GM23338 (cell line): ENCODE measurements at regions not wholly inside any gene's neighbourhood (a gene's known extent, or its start where the extent isn't known, plus 50 kb on each side); places are given as distances from the start of the nearest gene placed in this dataset.

Source experiments
- ATAC-seq: fragments of 200-7000 bp; cut with Tn5 transposase; 3 replicates; pipeline ENCODE4 v1.9.1; 2020
- DNase-seq: peaks from one replicate; pipeline ENCODE4 v3.0.0-alpha.2; 2015; ENCODE audit warnings: low spot score
- H2AFZ ChIP-seq: fragments of 200-600 bp; sonication (generic); 2 replicates; pipeline ENCODE4 v1.8.0; 2016; ENCODE audit warnings: antibody characterized with exemption, mild to moderate bottlenecking, moderate library complexity
- H3F3A ChIP-seq: fragments of 200-600 bp; sonication (generic); replicated peaks from 2 replicates; pipeline ENCODE4 v1.8.0; 2017; ENCODE audit warnings: antibody characterized with exemption, mixed run types, low read depth
- H3K27ac ChIP-seq: fragments of 200-600 bp; sonication (generic); 2 replicates; pipeline ENCODE4 v1.6.1; 2016; ENCODE audit warnings: low read depth
- H3K27me3 ChIP-seq: fragments of 200-600 bp; sonication (generic); 2 replicates; pipeline ENCODE4 v1.8.0; 2016; ENCODE audit warnings: mild to moderate bottlenecking, mixed run types, moderate library complexity; ENCODE audit not compliant: insufficient read depth
- H3K36me3 ChIP-seq: fragments of 200-600 bp; sonication (generic); 2 replicates; pipeline ENCODE4 v1.8.0; 2016; ENCODE audit warnings: mild to moderate bottlenecking; ENCODE audit not compliant: insufficient read depth
- H3K4me1 ChIP-seq: fragments of 200-600 bp; sonication (generic); 2 replicates; pipeline ENCODE4 v1.8.0; 2016; ENCODE audit warnings: mild to moderate bottlenecking, moderate library complexity; ENCODE audit not compliant: insufficient read depth
- H3K4me2 ChIP-seq: fragments of 200-600 bp; sonication (generic); 2 replicates; pipeline ENCODE4 v1.7.1; 2017; ENCODE audit warnings: mixed run types
- H3K4me3 ChIP-seq: fragments of 200-600 bp; sonication (generic); 2 replicates; pipeline ENCODE4 v1.6.1; 2016; ENCODE audit warnings: mixed run types
- H3K79me2 ChIP-seq: fragments of 200-600 bp; sonication (generic); replicated peaks from 2 replicates; pipeline ENCODE4 v1.8.0; 2017; ENCODE audit warnings: mild to moderate bottlenecking; ENCODE audit not compliant: insufficient read depth
- H3K9me2 ChIP-seq: fragments of 200-600 bp; sonication (generic); 2 replicates; pipeline ENCODE4 v1.8.0; 2017; ENCODE audit not compliant: insufficient read depth
- H4K20me1 ChIP-seq: fragments of 200-600 bp; sonication (generic); replicated peaks from 2 replicates; pipeline ENCODE4 v1.8.0; 2017; ENCODE audit warnings: mild to moderate bottlenecking; ENCODE audit not compliant: insufficient read depth
- H3K27ac Mint-ChIP-seq: 2 replicates; pipeline ENCODE4 v1.8.0; 2020; ENCODE audit warnings: inconsistent platforms, mild to moderate bottlenecking, moderate library complexity, mixed read lengths
- H3K27me3 Mint-ChIP-seq: 3 replicates; pipeline ENCODE4 v1.8.0; 2022; ENCODE audit warnings: low read depth, mild to moderate bottlenecking, moderate library complexity, mixed read lengths, inconsistent platforms; ENCODE audit not compliant: insufficient read depth, poor library complexity
- H3K36me3 Mint-ChIP-seq: 3 replicates; pipeline ENCODE4 v1.8.0; 2021; ENCODE audit warnings: low read depth, mild to moderate bottlenecking, inconsistent platforms, moderate library complexity, mixed read lengths
- H3K4me1 Mint-ChIP-seq: 3 replicates; pipeline ENCODE4 v1.8.0; 2020; ENCODE audit warnings: mild to moderate bottlenecking, inconsistent platforms, mixed read lengths
- H3K4me3 Mint-ChIP-seq: 3 replicates; pipeline ENCODE4 v1.8.0; 2021; ENCODE audit warnings: moderate library complexity, mild to moderate bottlenecking, inconsistent platforms, mixed read lengths
- H3K9me3 Mint-ChIP-seq: 3 replicates; pipeline ENCODE4 v1.8.0; 2020; ENCODE audit warnings: moderate library complexity, mild to moderate bottlenecking, inconsistent platforms, mixed read lengths
- EZH2phosphoT487 ChIP-seq: fragments of 200-600 bp; sonication (generic); IDR thresholded peaks from one replicate; pipeline ENCODE4 v1.8.1; 2018; ENCODE audit warnings: antibody characterized with exemption; ENCODE audit not compliant: unreplicated experiment
- POLR2AphosphoS5 ChIP-seq: IDR thresholded peaks from 2 replicates; pipeline ENCODE4 v1.6.1; 2016; ENCODE audit warnings: antibody characterized with exemption, low read depth
- REST ChIP-seq: IDR thresholded peaks from one replicate; pipeline ENCODE4 v1.6.1; 2018; ENCODE audit warnings: antibody characterized with exemption; ENCODE audit not compliant: unreplicated experiment
- STAT1 ChIP-seq: IDR thresholded peaks from one replicate; pipeline ENCODE4 v1.6.1; 2016; ENCODE audit warnings: antibody characterized with exemption; ENCODE audit not compliant: unreplicated experiment
- TF ChIP-seq, protein P1 (sequence below): IDR thresholded peaks from 2 replicates; pipeline ENCODE4 v1.6.1; 2016; ENCODE audit warnings: antibody characterized with exemption
- TF ChIP-seq, protein P2 (sequence below), 2 experiments: fragments of 200-600 bp in 1 of 2; sonication (generic) in 1 of 2; conservative IDR thresholded peaks; 2 replicates each; pipeline versions ENCODE4 v1.5.1 to v1.6.1; 2016 to 2017; ENCODE audit warnings: antibody characterized with exemption in 2 of 2, low read depth in 2 of 2, mild to moderate bottlenecking in 2 of 2, moderate library complexity in 1 of 2

DNA sequence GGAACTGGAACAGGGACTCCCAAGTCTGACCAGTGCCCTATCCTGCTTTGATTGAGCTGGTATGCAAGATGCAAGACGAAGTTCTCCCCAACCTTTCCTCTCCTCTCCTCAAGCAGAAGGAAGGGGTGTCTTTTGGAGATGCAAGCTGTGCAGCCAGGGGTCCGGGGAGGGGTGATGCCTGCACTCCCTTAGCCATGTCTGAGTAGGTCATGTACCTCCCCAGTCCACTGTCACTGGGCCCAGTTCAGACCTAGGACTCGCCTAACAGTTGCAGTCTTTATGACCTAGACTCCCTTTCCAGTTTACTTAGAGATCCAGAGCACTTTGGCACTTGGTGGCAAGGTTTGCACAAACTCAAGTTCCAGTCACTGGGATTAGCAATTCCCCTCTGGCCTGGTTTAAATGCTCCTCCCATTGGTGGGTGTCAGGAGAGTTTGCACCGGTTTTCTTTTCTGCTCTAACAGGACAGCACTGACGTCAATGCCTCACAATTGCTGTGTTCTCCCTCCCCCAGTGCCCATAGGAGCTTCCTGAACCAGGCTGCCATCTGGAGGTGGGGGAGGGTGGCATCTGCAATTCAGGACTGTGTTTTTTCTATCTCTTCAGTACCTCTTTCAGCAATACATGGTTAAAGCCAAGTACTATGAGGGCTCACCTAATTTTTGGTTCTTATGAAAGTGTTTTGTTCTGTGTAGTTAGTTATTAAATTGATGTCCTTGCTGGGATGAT lies 782.2 kb downstream of the ARAP2 start:
- peaks cover 9% of the 10 kb centered on the region; the same call in 1 of the 2 replicates for H3K9me2 ChIP-seq
- no peak overlapping the region for H3K4me2 ChIP-seq
- no peak for TF ChIP-seq REST
- TF ChIP-seq STAT1, result no peak
- TF ChIP-seq, protein P1, sequence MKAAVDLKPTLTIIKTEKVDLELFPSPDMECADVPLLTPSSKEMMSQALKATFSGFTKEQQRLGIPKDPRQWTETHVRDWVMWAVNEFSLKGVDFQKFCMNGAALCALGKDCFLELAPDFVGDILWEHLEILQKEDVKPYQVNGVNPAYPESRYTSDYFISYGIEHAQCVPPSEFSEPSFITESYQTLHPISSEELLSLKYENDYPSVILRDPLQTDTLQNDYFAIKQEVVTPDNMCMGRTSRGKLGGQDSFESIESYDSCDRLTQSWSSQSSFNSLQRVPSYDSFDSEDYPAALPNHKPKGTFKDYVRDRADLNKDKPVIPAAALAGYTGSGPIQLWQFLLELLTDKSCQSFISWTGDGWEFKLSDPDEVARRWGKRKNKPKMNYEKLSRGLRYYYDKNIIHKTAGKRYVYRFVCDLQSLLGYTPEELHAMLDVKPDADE, result no peak
- TF ChIP-seq POLR2AphosphoS5, result no peak
- TF ChIP-seq, protein P2, sequence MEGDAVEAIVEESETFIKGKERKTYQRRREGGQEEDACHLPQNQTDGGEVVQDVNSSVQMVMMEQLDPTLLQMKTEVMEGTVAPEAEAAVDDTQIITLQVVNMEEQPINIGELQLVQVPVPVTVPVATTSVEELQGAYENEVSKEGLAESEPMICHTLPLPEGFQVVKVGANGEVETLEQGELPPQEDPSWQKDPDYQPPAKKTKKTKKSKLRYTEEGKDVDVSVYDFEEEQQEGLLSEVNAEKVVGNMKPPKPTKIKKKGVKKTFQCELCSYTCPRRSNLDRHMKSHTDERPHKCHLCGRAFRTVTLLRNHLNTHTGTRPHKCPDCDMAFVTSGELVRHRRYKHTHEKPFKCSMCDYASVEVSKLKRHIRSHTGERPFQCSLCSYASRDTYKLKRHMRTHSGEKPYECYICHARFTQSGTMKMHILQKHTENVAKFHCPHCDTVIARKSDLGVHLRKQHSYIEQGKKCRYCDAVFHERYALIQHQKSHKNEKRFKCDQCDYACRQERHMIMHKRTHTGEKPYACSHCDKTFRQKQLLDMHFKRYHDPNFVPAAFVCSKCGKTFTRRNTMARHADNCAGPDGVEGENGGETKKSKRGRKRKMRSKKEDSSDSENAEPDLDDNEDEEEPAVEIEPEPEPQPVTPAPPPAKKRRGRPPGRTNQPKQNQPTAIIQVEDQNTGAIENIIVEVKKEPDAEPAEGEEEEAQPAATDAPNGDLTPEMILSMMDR (conservative IDR thresholded peaks at IDR 0.05; ENCODE audit: low read depth in 2 of 2), result peak; percentile 18 to 48; a peak in 3 of 4 replicates
- no peak overlapping the region for H3K27ac Mint-ChIP-seq
- peak; percentile 33 for DNase-seq
- H3K27ac ChIP-seq, result no peak overlapping the region
- H3K36me3 Mint-ChIP-seq, result peaks cover 5% of the 10 kb centered on the region; the same call in 2 of the 3 replicates
- no peaks in the 10 kb centered on the region for H4K20me1 ChIP-seq
- peak; percentile 40; the same call in 2 of the 3 replicates for ATAC-seq
- peaks cover 3% of the 10 kb centered on the region; the same call in 1 of the 2 replicates for H3K4me1 ChIP-seq
- H3K4me3 ChIP-seq, result no peak overlapping the region
- H3K4me1 Mint-ChIP-seq, result peaks cover 11% of the 10 kb centered on the region; the same call in 2 of the 3 replicates
- H3K27me3 Mint-ChIP-seq, result peaks cover 3% of the 10 kb centered on the region
- H3K27me3 ChIP-seq, result no peaks in the 10 kb centered on the region
- H3F3A ChIP-seq, result no peaks in the 10 kb centered on the region
- H3K36me3 ChIP-seq, result no peaks in the 10 kb centered on the region
- H3K9me3 Mint-ChIP-seq, result peaks cover 18% of the 10 kb centered on the region
- no peaks in the 10 kb centered on the region for H3K79me2 ChIP-seq
- no peak overlapping the region for H2AFZ ChIP-seq
- no peak overlapping the region for H3K4me3 Mint-ChIP-seq

- H3K27ac Mint-ChIP-seq, result no peak overlapping the region
- peaks cover 5% of the 10 kb centered on the region; the same call in 2 of the 3 replicates for H3K36me3 Mint-ChIP-seq
- Histone ChIP-seq H3K27ac (no peak overlapping the region), H4K20me1 (no peaks in the 10 kb centered on the region), H3K36me3 (no peaks in the 10 kb centered on the region), H3K9me2 (peaks cover 9% of the 10 kb centered on the region; the same call in 1 of the 2 replicates), H3K4me2 (no peak overlapping the region), H3K4me3 (no peak overlapping the region), H3F3A (no peaks in the 10 kb centered on the region), H2AFZ (peak overlapping the region; percentile 58; the same call in 1 of the 2 replicates), H3K4me1 (peaks cover 3% of the 10 kb centered on the region; the same call in 1 of the 2 replicates), H3K79me2 (no peaks in the 10 kb centered on the region), H3K27me3 (no peaks in the 10 kb centered on the region)
- peaks cover 11% of the 10 kb centered on the region; the same call in 2 of the 3 replicates for H3K4me1 Mint-ChIP-seq
- peaks cover 14% of the 10 kb centered on the region for H3K9me3 Mint-ChIP-seq
- DNase-seq (peak; percentile 37), ATAC-seq (peak; percentile 68)
- H3K4me3 Mint-ChIP-seq, result no peak overlapping the region
- no peak for TF ChIP-seq EZH2phosphoT487
- TF ChIP-seq STAT1, result no peak
- TF ChIP-seq, protein P2 (conservative IDR thresholded peaks at IDR 0.05; ENCODE audit: low read depth in 2 of 2), result peak in 1 of 2 experiments; percentile 41; a peak in 2 of 4 replicates
- H3K27me3 Mint-ChIP-seq, result peaks cover 3% of the 10 kb centered on the region
These were observed 780.9 kb downstream of the ARAP2 start for GRCh38 chr4:35463251-35463952.
